ENCODE measurements at regions not wholly inside any gene's neighbourhood (a gene's known extent, or its start where the extent isn't known, plus 50 kb on each side); places are given as distances from the start of the nearest gene placed in this dataset.

- H3K27me3 ChIP-seq (ENCODE audit: insufficient read depth, low read length, poor library complexity, severe bottlenecking) = no peaks in the 10 kb centered on the region
- H3K9ac ChIP-seq (ENCODE audit: low read depth, low read length, poor library complexity, severe bottlenecking) = no peak overlapping the region
- no peak overlapping the region for H3K4me3 ChIP-seq (ENCODE audit: low read length, poor library complexity, severe bottlenecking)
- no peaks in the 10 kb centered on the region for H3K9me2 ChIP-seq (replicated peaks; ENCODE audit: low read depth, low read length)
- H4K20me1 ChIP-seq (ENCODE audit: insufficient read depth, low read length, poor library complexity, severe bottlenecking) = no peaks in the 10 kb centered on the region
- no peaks in the 10 kb centered on the region for H3K79me2 ChIP-seq (ENCODE audit: insufficient read depth, low read length)
- H3K36me3 ChIP-seq (ENCODE audit: insufficient read depth, low read length) = no peaks in the 10 kb centered on the region
- TF ChIP-seq EZH2phosphoT487 (IDR thresholded peaks at IDR 0.05; ENCODE audit: borderline replicate concordance) (no peak), CTCF (conservative IDR thresholded peaks at IDR 0.05; ENCODE audit: low read length) (no peak)
- peak overlapping the region; percentile 72; the same call in 1 of the 2 replicates for H2AFZ ChIP-seq (ENCODE audit: low read length)
- no peaks in the 10 kb centered on the region for H3F3A ChIP-seq (ENCODE audit: low read depth)
- peak overlapping the region; percentile 37 for H3K4me2 ChIP-seq (ENCODE audit: low read depth, low read length, poor library complexity, severe bottlenecking)
- no peaks in the 10 kb centered on the region for H3K9me3 ChIP-seq (ENCODE audit: insufficient read depth, low read depth, low read length)
- no peaks in the 10 kb centered on the region for H3K4me1 ChIP-seq (ENCODE audit: insufficient read depth, low read length, poor library complexity, severe bottlenecking)
Measured at GRCh38 chr4:107392951-107393350, 327.1 kb downstream of the PAPSS1 start.

DNA sequence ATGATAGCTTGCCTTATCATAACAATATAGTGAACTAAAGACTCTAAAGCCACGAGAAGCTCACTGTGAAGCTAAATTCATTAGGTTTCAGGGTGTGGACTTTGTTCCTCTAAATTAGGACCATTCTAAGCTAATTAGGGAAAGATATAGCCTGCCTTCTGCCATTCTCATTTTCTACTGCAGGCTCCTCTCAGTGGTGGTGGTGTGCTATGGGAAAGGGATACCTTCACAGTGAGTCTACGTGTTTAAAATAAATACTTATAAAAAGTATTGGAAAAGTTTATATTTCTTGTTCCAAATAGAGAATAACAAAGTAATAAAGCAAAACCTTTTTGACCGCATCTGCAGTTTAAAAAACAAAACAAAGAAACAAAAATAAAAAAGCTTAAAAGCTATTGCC lies 327.7 kb downstream of the PAPSS1 start:
- Histone ChIP-seq H3F3A (ENCODE audit: low read depth) (no peaks in the 10 kb centered on the region), H3K4me1 (ENCODE audit: insufficient read depth, low read length, poor library complexity, severe bottlenecking) (no peaks in the 10 kb centered on the region), H4K20me1 (ENCODE audit: insufficient read depth, low read length, poor library complexity, severe bottlenecking) (no peaks in the 10 kb centered on the region), H3K79me2 (ENCODE audit: insufficient read depth, low read length) (no peaks in the 10 kb centered on the region), H3K9me3 (ENCODE audit: insufficient read depth, low read depth, low read length) (no peaks in the 10 kb centered on the region), H3K27me3 (ENCODE audit: insufficient read depth, low read length, poor library complexity, severe bottlenecking) (no peaks in the 10 kb centered on the region), H3K9me2 (replicated peaks; ENCODE audit: low read depth, low read length) (no peaks in the 10 kb centered on the region), H3K4me3 (ENCODE audit: low read length, poor library complexity, severe bottlenecking) (no peak overlapping the region), H3K36me3 (ENCODE audit: insufficient read depth, low read length) (no peaks in the 10 kb centered on the region), H2AFZ (ENCODE audit: low read length) (peak overlapping the region; percentile 72; the same call in 1 of the 2 replicates), H3K9ac (ENCODE audit: low read depth, low read length, poor library complexity, severe bottlenecking) (no peak overlapping the region), H3K4me2 (ENCODE audit: low read depth, low read length, poor library complexity, severe bottlenecking) (peak overlapping the region; percentile 37)
- TF ChIP-seq EZH2phosphoT487 (IDR thresholded peaks at IDR 0.05; ENCODE audit: borderline replicate concordance) (no peak), CTCF (conservative IDR thresholded peaks at IDR 0.05; ENCODE audit: low read length) (no peak)

GRCh38 chr4:107391630-107392028 lies 328.4 kb downstream of the PAPSS1 start:
- H3K4me2 ChIP-seq (ENCODE audit: low read depth, low read length, poor library complexity, severe bottlenecking) = no peak overlapping the region
- H3K9ac ChIP-seq (ENCODE audit: low read depth, low read length, poor library complexity, severe bottlenecking) = no peak overlapping the region
- H3K36me3 ChIP-seq (ENCODE audit: insufficient read depth, low read length) = no peaks in the 10 kb centered on the region
- no peaks in the 10 kb centered on the region for H3F3A ChIP-seq (ENCODE audit: low read depth)
- no peaks in the 10 kb centered on the region for H3K79me2 ChIP-seq (ENCODE audit: insufficient read depth, low read length)
- H3K9me2 ChIP-seq (replicated peaks; ENCODE audit: low read depth, low read length) = no peaks in the 10 kb centered on the region
- H3K4me1 ChIP-seq (ENCODE audit: insufficient read depth, low read length, poor library complexity, severe bottlenecking) = no peaks in the 10 kb centered on the region
- TF ChIP-seq EZH2phosphoT487 (IDR thresholded peaks at IDR 0.05; ENCODE audit: borderline replicate concordance) (no peak), CTCF (conservative IDR thresholded peaks at IDR 0.05; ENCODE audit: low read length) (no peak)
- no peaks in the 10 kb centered on the region for H3K27me3 ChIP-seq (ENCODE audit: insufficient read depth, low read length, poor library complexity, severe bottlenecking)
- no peak overlapping the region for H3K4me3 ChIP-seq (ENCODE audit: low read length, poor library complexity, severe bottlenecking)
- H3K9me3 ChIP-seq (ENCODE audit: insufficient read depth, low read depth, low read length) = no peaks in the 10 kb centered on the region
- no peaks in the 10 kb centered on the region for H4K20me1 ChIP-seq (ENCODE audit: insufficient read depth, low read length, poor library complexity, severe bottlenecking)
- H2AFZ ChIP-seq (ENCODE audit: low read length) = no peak overlapping the region

All from Loucy (cell line).